GM06990 (cell line): ENCODE measurements at regions not wholly inside any gene's neighbourhood (a gene's known extent, or its start where the extent isn't known, plus 50 kb on each side); places are given as distances from the start of the nearest gene placed in this dataset.

Source experiments
- DNase-seq: peaks from one replicate; pipeline ENCODE4 v3.0.0-alpha.2; 2011; ENCODE audit not compliant: insufficient read length; ENCODE audit errors: extremely low read depth
- H3K27me3 ChIP-seq: replicated peaks from 2 replicates; pipeline ENCODE4 v1.6.0; 2011; ENCODE audit warnings: low read length; ENCODE audit not compliant: control insufficient read depth, insufficient read depth
- H3K36me3 ChIP-seq: 2 replicates; pipeline ENCODE4 v1.5.1; 2011; ENCODE audit warnings: low read length; ENCODE audit not compliant: control insufficient read depth, insufficient read depth
- H3K4me3 ChIP-seq: replicated peaks from 2 replicates; pipeline ENCODE4 v1.5.1; 2011; ENCODE audit warnings: low read depth, mild to moderate bottlenecking, control low read depth, low read length
- TF ChIP-seq, protein P1 (sequence below): IDR thresholded peaks from 2 replicates; pipeline ENCODE4 v1.5.1; 2011; ENCODE audit warnings: low read length, control low read depth, mild to moderate bottlenecking, inconsistent platforms; ENCODE audit not compliant: insufficient read depth, poor library complexity, severe bottlenecking

- H3K27me3 ChIP-seq: peaks cover 4% of the 10 kb centered on the region; the same call in 1 of the 2 replicates
- no peak overlapping the region for H3K4me3 ChIP-seq
- TF ChIP-seq, protein P1, sequence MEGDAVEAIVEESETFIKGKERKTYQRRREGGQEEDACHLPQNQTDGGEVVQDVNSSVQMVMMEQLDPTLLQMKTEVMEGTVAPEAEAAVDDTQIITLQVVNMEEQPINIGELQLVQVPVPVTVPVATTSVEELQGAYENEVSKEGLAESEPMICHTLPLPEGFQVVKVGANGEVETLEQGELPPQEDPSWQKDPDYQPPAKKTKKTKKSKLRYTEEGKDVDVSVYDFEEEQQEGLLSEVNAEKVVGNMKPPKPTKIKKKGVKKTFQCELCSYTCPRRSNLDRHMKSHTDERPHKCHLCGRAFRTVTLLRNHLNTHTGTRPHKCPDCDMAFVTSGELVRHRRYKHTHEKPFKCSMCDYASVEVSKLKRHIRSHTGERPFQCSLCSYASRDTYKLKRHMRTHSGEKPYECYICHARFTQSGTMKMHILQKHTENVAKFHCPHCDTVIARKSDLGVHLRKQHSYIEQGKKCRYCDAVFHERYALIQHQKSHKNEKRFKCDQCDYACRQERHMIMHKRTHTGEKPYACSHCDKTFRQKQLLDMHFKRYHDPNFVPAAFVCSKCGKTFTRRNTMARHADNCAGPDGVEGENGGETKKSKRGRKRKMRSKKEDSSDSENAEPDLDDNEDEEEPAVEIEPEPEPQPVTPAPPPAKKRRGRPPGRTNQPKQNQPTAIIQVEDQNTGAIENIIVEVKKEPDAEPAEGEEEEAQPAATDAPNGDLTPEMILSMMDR: no peak
- no peak for DNase-seq
- H3K36me3 ChIP-seq: no peaks in the 10 kb centered on the region
These were observed 67.2 kb upstream of the FSTL4 start for GRCh38 chr5:133679534-133679933.

DNA sequence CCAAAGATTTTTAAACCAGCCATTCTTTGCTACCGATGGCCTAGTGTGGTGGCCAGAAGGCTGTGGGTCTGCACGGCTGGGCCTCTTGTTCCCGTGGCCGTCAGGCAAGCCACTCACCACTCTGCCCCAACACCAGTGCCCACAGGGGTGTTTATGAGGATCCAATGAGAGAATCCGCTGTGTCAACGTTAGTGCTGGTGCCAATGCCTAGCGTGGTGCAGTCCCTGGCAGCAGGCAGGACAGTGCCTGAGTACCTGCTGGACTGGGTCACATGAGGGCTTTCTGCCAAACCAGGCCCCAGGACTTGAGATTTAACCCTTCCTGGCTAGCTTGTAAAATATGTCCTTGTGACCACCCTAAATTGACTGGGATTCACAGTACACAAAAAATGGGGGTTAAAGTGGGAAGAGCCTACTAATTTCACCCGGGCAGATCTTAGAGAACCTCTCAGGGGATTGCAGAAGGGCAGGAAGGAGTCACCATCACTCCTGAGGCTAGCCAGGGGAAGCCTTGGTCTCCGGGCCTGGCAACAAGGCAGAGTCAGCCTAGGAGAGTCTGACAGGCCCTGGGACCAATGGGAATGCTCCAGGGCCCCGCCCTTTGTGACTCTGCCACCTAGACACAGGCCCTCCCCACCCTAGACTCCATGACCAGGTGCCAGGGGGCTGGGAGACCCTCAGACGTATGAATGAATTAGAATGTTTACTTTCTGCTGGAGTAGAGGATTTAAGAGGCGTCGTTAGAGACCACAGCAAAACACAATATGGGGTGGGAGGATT is 63.2 kb upstream of the FSTL4 start:
- TF ChIP-seq, protein P1: no peak
- no peak for DNase-seq
- H3K27me3 ChIP-seq: peaks cover 5% of the 10 kb centered on the region; the same call in 1 of the 2 replicates
- H3K36me3 ChIP-seq: no peaks in the 10 kb centered on the region
- no peak overlapping the region for H3K4me3 ChIP-seq

GRCh38 chr5:133670336-133670735 is 58.0 kb upstream of the FSTL4 start:
- TF ChIP-seq, protein P1: no peak
- H3K27me3 ChIP-seq: peaks cover 4% of the 10 kb centered on the region; the same call in 1 of the 2 replicates
- DNase-seq: no peak
- no peak overlapping the region for H3K4me3 ChIP-seq
- no peaks in the 10 kb centered on the region for H3K36me3 ChIP-seq

DNA sequence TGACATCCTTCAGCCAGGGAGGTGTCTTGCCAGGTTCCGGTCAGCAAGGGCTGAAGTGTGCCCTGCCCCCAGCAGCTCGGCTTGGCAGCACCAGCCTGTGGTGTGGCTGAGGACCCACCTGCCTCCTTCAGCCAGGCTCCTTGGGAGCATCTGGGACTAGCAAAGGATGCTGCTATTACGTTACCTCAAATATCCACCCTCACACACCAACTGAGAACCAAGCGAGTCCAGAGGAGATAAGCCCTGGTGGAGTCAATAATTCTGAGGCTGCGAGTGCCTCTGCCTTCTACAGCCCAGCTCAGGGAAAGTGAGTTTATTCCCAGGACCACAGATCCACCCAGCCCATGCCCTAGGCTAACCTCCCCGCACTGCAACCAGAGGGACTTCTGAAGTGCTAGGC is 57.1 kb upstream of the FSTL4 start:
- Histone ChIP-seq H3K4me3 (no peak overlapping the region), H3K27me3 (peaks cover 2% of the 10 kb centered on the region; the same call in 1 of the 2 replicates), H3K36me3 (no peaks in the 10 kb centered on the region)
- TF ChIP-seq, protein P1: no peak
- no peak for DNase-seq

DNA sequence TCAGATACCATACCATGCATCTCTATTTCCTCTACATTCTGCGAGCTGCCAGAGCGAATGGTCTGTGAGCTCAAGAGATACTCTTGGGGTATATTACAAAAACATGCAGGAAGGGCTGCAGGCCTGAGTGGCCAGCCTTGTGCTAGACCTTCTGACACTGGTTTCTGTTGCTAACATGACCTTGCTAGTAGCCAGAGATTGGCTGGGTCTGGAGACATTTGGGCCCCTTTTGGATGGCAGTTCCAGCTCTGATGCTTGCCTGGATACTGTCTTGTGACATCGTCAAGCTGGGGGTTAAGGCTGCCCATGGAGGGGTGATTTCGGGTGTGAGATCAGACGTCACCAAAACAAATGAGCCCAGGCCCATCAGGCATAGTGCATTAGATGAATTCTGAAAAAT is 56.1 kb upstream of the FSTL4 start:
- no peaks in the 10 kb centered on the region for H3K36me3 ChIP-seq
- H3K27me3 ChIP-seq: peaks cover 2% of the 10 kb centered on the region; the same call in 1 of the 2 replicates
- no peak overlapping the region for H3K4me3 ChIP-seq
- TF ChIP-seq, protein P1: no peak
- DNase-seq: no peak
